HG03521 (cell line): ENCODE measurements at regions not wholly inside any gene's neighbourhood (a gene's known extent, or its start where the extent isn't known, plus 50 kb on each side); places are given as distances from the start of the nearest gene placed in this dataset.
"Not testable (repeated sequence)": the region's sequence is repeated elsewhere in the genome, so short reads cannot be mapped to it uniquely, and the experiment has no call there.

Experiments used
- ATAC-seq: cut with Tn5 transposase; IDR thresholded peaks from one replicate; pipeline ENCODE4 v1.9.1; 2021; ENCODE audit warnings: mild to moderate bottlenecking, moderate library complexity; ENCODE audit not compliant: unreplicated experiment

GRCh38 chr3:150329408-150329807, 78.7 kb upstream of the TSC22D2 start:
- ATAC-seq: no peak

GRCh38 chr3:150328654-150329040, 79.5 kb upstream of the TSC22D2 start:
- ATAC-seq: no peak

GRCh38 chr3:150327678-150328653, 80.1 kb upstream of the TSC22D2 start:
- ATAC-seq: no peak

- no peak for ATAC-seq
Observed at GRCh38 chr3:150324788-150325187, 83.3 kb upstream of the TSC22D2 start.

GRCh38 chr3:150324245-150324644, 83.9 kb upstream of the TSC22D2 start:
- ATAC-seq: no peak

- no peak for ATAC-seq
Observed at GRCh38 chr3:150323770-150324169, 84.3 kb upstream of the TSC22D2 start.

- ATAC-seq: not testable (repeated sequence)
Observed at GRCh38 chr3:150323091-150323490, 85.0 kb upstream of the TSC22D2 start.

- ATAC-seq: not testable (repeated sequence)
Observed at GRCh38 chr3:150320971-150321370, 87.1 kb upstream of the TSC22D2 start.

- no peak for ATAC-seq
Observed at GRCh38 chr3:150319900-150320299, 88.2 kb upstream of the TSC22D2 start.

- no peak for ATAC-seq
Observed at GRCh38 chr3:150317469-150317868, 90.6 kb upstream of the TSC22D2 start.

GRCh38 chr3:150315721-150316120, 92.4 kb upstream of the TSC22D2 start:
- ATAC-seq: no peak

- ATAC-seq: no peak
Observed at GRCh38 chr3:150314248-150315004, 93.7 kb upstream of the TSC22D2 start.

GRCh38 chr3:150312018-150312657, 96.0 kb upstream of the TSC22D2 start:
- ATAC-seq: no peak

GRCh38 chr3:150311156-150311555, 96.9 kb upstream of the TSC22D2 start:
- no peak for ATAC-seq

GRCh38 chr3:150309557-150309956, 98.5 kb upstream of the TSC22D2 start:
- ATAC-seq: no peak

GRCh38 chr3:150309257-150309542, 98.9 kb upstream of the TSC22D2 start:
- no peak for ATAC-seq

GRCh38 chr3:150308481-150309256, 99.4 kb upstream of the TSC22D2 start:
- no peak for ATAC-seq

GRCh38 chr3:150308037-150308319, 100.1 kb upstream of the TSC22D2 start:
- no peak for ATAC-seq

GRCh38 chr3:150307311-150308036, 100.6 kb upstream of the TSC22D2 start:
- no peak for ATAC-seq

- no peak for ATAC-seq
Observed at GRCh38 chr3:150306906-150307305, 101.2 kb upstream of the TSC22D2 start.
